Tongue (tissue), 1 donor: ENCODE measurements at regions not wholly inside any gene's neighbourhood (a gene's known extent, or its start where the extent isn't known, plus 50 kb on each side); places are given as distances from the start of the nearest gene placed in this dataset.
"Not testable (repeated sequence)": the region's sequence is repeated elsewhere in the genome, so short reads cannot be mapped to it uniquely, and the experiment has no call there.

Experiments
- DNase-seq: peaks from one replicate; pipeline ENCODE4 v3.0.0-alpha.2; 2015

DNA sequence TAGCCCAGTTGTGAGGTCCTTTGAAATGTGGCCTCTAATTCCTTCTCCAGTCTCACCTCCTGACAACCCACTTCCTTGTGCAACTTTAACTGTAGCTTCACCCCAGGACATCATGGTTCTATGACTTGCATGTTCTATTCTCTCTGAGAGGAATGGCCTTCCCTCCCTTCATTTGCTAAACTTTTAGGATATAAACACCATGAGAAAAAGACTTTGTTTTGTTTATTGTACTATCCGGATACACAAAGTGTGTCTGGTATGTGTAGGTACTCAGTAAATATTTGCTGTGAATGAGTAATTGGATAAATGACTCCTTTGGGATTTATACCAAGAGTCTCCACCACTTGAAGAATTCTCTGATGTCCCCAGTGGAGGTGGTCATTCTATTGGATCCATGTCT lies 547.6 kb downstream of the INSC start:
- DNase-seq = no peak

DNA sequence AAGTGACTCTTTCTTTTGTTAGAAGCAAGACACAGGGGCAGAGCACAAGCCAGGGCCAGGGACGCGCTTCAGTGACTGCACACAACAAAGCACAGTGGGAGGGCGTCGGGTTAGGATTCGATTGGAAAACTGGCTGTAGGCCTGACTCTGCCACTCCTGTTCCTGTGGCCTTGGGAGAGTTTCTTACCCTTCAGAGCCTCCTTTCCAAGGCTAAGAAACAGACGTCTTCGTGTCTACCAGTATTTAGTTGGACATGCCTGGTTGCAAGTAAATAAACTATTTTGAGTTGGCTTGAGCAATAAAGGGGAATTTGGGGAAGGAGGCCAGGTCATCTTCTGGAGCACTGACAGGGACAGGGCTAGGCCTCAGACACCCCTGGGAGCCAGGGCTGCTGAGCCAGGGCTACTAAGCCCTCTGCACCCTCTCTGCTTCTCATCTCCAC lies 549.1 kb downstream of the INSC start:
- DNase-seq = no peak

DNA sequence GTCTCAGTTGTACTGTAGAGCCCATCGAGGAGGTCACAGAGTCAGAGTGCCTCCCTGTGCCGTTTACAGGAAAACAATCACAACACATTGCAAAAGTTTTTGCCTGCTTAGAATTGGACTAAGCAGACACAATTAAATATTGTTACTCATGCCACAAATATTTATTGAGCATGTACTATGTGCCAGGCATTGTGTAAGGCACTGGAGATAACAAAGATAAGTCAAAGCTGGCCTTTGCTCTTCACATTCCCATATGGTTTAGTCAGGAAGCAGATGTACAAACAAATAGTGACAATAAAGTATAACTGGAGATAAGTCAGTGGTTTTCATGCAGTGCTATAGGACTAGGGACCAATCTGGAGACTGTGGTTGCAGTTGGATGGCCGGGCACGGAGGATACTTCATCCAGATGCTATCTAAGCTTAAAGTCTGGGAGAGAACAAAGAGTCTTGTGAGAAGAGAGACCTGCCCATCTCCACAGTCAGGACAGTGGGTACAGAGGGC lies 550.7 kb downstream of the INSC start:
- DNase-seq = no peak

DNA sequence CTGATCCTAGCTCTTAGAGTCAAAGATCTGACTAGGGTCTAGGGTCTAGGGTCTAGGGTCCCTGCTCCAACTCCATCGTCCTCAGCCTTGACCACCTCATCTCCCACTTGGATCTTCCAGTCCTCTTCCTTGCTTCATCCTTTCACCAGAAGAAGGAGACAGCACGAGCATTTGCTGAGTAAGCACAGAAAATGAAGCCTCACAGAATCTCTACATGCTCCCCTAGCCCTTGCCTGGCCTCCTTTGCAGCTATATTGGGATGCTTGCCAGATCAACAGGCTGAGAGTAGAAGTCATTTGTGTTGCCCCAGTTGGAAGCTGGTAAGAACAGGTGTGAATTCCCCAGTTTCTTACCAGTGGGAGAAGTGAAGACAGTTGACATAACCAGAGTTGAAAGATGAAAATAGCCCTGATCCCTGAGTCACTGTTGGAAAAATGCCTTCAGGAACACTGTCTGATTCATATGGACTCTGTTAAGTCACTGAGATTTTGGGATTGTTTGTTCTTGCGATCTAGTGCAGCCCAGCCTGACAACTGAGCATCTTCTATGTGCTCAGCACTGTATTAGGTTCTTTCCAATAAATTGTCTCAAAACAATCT lies 552.5 kb downstream of the INSC start:
- DNase-seq = no peak

DNA sequence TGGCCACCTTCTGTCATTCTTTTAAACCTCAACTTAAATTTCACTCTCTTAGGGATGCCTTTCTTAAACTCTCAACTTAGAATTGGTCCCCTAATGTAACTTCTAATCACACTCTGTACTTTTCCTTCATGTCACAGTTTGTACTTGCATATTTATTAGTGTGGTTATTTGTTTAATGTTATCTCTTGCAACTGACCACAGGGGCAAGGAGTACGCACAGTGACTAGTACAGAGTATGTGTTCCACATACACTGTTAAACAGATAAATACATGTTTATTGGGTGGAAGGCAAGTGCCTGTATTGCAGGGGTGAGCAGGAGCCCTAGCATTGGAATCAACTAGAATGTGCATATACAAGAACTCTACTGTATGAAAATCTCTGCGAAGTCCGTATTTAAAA lies 554.0 kb downstream of the INSC start:
- no peak for DNase-seq

DNA sequence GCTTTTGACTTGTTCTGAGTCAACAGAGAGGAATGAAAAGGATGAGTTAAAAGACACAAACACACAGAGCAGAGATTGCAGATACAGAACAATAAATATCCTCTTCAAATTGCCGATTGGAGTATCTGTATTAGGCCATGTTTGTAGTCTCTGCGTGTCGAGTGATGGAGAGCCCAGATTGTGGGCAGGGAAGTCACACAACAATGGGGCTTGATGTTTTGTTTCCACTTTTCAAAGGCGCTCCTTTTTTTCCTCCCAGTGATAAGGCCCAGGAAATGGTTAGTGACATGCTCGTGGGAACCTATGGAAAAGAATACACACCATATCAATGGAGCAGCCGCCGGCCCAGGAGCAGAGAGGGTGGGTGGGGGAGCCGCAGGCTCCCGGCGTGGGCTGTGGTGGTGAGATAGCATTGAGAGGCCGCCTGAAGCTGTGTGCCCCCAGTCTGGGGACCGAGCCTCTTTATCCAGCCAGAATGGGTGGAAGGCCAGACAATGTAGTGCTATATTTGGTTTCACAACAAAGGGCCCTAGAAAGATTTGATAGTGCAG lies 555.9 kb downstream of the INSC start:
- no peak for DNase-seq

DNA sequence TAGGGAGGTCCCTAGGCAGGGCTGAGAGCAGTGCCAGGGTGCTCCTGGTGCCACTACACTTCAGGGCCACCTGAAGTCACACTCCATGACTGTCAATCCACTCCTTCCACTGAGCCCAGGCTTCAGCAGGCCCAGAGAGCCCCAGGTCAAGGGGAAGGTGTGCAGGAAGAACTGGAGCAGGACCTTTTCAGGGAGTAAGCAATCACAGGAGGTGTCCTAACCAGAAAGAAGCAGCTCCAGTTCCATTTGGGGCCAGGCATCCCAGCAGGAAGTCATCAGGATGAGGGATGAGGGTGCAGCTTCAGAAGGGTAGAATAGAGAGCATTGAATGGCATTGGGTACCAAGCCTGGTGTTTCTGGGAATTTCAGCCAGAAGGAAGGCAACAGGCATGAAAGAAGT lies 556.5 kb downstream of the INSC start:
- DNase-seq = no peak

DNA sequence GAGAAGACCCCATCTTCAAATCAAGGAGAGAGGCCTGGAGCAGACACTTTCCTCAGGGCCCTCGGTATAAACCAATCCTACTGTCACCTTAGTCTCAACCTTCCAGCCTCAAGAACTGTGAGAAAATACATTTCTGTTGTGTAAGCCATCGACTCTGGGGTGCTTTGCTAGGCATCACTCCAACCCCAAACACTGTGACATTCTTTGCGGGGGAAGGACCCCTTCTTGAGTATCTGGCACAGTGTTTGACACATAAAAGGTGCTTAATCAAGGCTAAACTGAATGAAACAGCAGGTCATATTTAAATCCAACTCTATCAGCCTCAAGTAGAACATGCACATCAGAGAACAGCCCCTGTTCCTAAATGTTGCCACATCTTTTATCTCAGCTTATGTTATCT lies 558.1 kb downstream of the INSC start:
- no peak for DNase-seq

DNA sequence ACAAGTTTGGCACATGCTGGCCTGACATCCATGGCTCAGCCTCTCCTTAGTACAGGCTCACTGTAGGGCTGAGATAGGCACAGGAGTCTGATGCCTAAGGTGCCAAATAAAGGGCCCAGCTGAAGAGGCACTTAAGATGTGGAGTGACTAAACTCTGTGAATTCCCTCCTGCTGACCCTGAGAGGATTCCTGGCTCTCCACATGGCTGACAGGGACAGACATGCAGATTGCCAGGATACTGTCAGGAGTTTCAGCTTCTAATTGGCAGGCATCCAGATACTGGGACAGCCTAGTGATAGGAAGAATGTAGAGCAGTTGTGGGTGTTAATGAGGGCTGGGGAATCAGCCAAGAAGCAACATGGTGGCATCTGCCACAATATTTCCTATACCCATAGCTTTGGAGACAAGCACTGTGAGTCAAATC lies 558.7 kb downstream of the INSC start:
- DNase-seq = peak; percentile 74

DNA sequence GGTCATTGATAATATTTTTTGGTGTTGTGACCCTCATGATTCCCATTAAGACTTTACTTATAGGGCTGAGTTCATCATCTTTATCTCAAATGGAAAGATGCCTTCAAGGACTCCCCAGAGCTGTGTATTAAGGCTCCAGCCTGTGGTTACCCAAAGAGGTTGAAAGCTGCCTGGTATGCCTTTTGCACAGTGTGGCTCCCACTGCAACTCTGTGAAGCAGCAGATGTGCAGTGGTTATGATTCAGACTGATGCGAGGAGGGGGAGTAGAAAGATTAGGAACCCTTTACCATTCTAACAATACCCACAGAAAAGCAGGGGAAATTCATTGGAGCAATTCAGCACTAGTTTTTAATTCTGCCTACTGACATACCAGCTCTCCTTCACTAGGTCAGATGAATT lies 560.0 kb downstream of the INSC start:
- DNase-seq = no peak

DNA sequence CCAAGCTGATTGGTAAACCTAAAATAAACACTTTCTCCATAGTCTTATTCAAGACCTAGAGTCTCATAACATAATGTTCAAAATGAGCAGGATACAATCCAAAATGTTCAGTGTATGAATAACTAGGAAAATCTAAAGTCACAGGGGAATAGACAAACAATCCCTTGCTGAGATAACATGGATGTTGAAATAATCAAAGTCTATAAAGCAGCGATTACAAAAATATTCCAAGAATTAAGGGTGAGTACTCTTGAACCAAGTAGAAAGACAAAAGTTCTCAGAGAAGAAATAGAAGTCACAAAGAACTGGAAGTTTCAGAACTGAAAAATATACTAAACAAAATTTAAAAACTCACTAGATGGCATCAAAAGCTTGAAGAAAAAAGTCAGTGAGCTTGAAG lies 561.0 kb downstream of the INSC start:
- no peak for DNase-seq

DNA sequence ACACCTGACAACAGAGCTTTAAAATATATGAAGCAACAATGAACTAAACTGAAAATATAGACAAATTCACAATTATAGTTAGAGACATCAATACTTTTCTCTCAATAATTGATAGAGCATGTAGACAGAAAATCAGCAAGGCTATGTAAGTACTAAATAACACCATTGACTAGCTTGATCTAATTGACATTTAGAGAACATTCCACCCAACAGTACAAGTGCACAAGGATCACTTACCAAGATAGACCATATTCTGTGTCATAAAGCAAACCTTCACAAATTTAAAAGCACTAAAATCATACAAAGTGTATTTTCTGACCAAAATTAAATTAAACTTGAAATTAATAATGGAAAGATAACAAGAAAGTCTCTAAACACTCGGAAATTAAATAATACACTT lies 562.5 kb downstream of the INSC start:
- no peak for DNase-seq

DNA sequence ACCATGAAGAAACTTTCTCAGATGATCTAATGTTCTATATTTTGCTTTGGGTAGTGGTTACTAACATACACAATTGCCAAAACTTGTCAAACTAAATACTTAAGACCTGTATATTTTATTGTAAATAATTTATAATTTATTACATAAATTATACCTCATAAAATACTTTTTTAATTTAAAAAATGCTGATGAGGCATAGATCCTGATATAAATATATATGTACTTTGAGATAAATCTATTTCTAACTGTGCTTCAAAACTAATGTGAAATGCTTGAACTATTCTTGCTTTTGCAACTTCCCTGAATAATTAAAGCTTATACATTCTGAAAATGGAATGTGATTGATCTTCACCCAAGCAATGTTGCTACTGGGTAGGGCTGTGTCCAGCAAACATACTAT lies 568.8 kb downstream of the INSC start:
- DNase-seq = no peak

DNA sequence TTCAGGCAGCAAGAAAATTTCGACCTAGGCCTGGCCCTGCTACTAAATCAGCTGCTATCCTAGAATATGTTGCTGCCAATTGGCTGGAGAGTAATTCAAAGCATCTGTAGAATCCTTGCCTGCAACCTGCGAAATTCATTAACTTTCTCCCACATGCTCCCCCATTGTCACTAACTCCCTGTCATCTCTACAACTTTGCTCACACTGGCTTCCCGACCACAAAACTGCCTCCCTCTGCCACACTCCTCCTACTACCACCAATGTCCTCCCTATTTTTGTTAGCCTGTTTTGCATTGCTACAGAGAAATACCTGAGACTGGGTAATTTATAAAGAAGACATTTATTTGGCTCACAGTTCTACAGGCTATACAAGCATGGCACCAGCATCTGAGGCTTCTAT lies 570.6 kb downstream of the INSC start:
- DNase-seq = peak; percentile 36

DNA sequence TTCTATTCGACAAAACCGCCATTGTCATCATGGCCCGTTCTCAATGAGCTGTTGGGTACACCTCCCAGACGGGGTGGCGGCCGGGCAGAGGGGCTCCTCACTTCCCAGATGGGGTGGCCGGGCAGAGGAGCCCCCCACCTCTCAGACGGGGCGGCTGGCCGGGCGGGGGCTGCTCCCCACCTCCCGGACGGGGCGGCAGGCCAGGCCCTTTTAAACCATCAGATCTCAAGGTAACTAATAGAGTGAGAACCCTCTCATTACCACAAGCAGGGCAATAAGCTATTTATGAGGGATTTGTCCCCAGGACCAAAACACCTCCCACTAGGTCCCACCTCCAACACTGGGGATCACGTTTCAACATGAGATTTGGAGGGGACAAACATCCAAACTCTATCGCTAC lies 571.5 kb downstream of the INSC start:
- DNase-seq = not testable (repeated sequence)

DNA sequence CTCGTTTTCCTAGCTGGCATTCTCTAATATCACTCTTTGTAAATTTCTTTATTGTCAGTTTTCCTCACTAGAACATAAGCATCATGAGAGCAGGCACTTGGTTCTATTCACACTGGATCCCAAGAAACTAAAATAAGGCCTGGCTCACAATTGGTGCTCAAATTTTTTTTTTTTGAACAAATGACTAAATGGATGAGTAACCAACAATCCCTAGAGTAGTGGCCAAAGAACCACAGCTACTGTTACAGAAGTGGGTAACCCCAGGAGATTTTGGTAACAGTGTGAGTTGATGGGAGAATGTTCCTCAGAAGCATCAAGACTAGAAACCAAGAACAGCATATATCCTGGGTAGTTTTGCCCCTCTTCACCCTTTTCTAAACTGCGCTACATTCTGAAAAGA lies 572.6 kb downstream of the INSC start:
- DNase-seq = no peak

DNA sequence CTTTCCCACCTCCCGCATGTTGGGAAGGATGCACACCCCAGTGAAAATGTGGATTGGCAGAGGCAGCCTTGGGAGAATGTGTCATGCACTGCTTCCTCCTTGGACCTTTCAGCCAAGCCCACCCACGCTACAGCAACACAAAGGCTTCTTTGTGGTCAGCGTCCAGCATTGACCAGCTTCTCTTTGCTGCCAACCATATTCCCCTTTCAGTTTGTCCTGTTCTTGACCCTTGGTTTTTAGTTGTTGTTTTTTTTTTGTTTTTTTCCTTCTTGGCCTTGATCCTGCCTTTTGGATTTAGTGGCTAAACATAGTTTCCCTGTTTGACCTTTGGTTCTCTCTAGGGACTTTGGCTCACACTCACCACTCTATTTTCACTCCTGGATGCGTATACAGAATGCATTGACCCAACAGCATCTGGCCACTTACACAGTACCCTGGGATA lies 573.6 kb downstream of the INSC start:
- DNase-seq = peak; percentile 40

DNA sequence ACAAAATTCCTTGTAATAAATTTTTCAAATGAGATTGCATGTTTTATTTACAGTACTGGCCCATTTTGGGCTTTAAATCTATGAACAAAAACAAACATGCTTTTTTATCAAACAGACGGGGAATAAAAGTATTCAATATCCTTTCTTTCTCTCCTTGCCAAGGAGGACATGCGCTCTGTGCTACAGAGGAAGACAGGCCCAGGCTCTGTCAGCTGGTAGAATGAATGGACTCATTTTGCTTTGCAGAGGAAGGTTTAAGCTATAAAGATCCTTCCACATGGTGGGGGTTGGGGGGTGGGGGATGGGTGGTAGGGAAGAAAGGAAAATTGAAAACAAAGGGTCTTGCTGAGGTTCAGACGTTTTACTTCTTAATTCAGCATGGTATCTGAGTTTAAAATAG lies 575.6 kb downstream of the INSC start:
- no peak for DNase-seq

DNA sequence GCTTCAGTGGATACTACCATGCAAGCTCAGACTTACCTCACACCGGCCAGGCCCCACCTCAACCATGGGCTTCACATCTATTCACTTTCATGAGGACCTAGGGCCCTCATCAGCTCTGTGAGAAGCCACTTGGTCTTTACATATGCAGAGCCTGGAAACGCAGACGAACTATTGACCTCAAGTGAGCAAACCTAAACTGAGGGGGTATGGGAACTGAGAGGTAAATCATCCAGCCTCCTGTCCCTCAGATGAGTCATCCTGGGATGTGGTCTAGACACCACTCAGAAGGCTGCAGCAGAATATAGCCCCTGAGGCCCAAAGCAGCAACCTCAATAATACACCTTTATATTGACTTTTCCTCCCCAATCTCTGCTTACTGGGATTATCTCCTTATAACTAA lies 578.0 kb downstream of the INSC start:
- DNase-seq = no peak

DNA sequence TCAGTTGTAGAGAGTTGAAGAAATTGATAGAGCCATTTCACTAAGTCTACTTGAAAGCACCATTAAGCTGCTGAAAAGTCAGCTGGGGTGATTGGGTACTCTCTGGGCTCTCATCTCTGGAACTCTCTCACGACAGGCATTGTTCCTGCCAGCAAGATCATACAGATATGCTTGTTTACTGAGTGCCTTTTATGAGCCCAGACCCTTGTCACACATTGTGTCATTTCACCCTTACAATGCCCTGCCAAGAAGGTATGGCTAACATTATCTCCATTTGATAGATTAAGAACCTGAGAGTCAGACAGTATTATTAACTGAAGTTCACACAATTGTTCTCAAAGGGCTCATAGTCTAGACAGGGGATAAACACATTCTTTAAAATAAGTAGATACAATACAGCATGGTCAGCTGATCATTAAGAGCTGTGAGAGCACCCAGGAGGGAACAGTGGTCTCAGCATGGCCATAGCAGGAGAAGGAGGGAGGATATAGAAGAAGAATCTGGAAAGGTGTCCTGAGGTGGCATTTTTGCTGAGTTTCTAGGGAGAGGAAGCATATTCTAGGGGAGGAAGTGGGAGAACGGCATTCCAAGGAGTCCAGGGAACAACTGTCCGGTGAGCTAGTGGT lies 580.5 kb downstream of the INSC start:
- no peak for DNase-seq

DNA sequence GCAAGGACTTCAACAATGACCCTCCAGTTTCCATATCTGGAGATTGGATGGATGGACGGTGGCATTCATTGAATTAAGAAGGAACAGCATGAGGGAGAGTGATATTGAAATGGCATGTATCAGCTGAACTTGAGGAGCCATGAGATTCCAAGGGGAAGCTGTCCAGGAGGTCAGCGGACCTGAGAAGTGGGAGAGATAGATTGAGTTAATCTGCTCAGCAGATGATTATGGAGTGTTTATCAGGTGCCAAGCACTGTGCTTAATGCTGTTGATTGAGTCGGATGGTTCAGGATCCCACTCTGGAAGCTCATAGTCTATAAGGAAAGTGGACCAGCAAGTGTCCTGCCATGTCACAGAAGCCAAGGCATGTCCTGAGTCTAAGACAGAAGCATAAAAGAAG lies 581.3 kb downstream of the INSC start:
- DNase-seq = no peak

DNA sequence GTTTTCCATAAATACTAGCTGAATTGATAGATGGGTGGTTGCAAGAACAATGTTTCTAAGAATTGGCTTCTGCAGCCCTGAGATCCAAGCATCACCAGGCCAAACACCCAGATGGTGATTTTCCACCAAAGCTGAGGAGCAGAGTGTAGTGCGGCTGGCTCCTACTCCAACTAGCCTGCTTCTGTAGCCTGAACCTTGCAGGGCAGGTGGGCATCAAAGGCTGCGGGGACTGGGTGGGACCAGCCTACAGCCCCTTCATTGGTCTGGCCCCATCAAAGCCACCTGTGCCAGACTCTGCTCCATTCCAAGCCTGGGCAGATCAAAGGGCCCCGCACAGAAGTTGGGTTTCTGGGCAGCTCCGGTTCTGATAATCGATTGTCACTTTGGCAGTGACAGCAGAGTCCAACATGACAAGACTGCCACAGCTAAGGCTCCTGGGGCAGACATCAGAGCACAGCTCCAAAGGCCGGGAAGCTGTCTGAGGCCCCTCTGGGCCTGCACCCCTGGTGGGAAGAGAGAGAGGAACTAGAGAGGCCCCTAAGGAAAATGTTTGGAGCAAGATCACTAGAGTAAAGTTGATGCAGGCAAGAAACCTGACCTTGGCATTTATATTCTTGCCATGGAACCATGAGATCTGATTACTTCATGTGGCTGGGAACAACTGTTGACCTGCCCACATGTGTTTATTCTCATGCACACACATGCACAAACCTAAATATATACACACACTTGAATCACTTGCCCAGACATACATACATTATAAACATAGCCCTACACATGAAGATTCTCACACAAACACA lies 582.9 kb downstream of the INSC start:
- DNase-seq = no peak

DNA sequence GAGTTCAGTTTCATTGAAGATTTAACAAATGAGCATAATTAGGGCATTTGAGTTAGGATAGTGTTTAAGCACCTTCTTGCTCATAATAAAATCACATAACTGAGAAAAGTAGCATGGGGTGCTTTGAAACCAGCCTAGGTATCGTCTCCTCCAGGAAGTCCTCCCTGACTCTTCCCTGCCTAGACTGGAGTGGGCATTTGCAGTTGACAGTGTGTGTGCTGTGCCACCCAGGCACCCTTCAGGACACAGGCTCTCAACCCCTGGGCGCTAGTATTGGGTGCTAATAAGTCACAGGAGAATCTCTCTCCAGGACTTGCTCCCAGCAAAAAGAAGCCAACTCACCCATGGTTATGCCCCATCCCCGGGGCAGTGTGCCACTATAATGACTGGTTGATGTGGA lies 584.1 kb downstream of the INSC start:
- no peak for DNase-seq
